ENCODE measurements at regions not wholly inside any gene's neighbourhood (a gene's known extent, or its start where the extent isn't known, plus 50 kb on each side); places are given as distances from the start of the nearest gene placed in this dataset.
"Not testable (repeated sequence)": the region's sequence is repeated elsewhere in the genome, so short reads cannot be mapped to it uniquely, and the experiment has no call there.

DNA sequence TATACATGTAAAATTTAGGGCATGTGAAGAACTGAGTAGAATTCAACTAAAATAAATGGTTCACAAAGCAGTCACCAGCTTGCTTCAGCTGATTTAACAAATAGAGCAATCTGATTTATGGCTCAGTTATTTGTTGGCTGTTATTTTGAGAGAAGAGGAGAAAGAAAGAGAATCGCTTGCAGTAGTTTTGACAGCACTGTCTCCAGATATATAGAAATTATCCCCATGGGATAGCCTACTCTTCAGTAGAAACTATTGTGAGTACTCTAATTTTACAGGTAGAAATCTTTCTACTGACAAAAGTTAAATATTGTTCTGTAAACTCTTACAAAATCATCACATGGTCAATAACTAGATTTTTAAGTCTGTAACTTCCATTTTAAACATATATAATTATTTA lies 1098.2 kb downstream of the MRPL39 start:
- DNase-seq, result no peak

DNA sequence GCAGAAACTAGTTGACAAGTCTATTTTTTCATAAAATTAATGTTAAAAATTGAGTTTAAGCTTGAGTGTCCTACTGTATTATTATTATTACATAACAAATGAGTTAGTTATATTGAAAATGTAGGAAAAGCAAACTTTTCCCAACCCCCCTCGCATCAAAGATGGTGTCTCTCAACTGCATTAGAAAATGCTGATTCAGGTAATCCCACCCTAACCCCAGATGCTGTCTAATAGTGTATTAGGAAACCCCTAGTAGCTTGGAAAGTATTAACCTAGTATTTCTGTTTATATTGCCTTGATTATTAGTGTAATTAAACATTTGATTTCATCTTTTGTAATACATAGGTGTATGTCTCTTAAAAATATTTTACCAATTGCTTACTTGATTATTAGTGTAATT lies 1120.3 kb downstream of the MRPL39 start:
- no peak for DNase-seq

DNA sequence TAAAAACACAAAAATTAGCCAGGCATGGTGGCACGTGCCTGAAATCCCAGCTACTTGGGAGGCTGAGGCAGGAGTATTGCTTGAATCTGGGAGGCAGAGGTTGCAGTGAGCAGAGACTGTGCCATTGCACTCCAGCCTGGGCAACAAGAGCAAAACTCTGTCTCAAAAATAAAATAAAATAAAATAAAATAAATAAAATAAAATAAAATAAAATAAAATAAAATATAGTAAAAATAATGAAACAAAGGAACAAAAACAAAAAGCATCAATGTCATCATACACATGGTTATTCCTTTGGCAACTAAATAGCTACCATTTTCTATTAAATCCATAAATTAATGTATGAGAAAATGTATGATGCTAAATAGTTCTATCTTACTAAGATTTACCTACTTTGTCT lies 1123.9 kb downstream of the MRPL39 start:
- DNase-seq, result not testable (repeated sequence)

DNA sequence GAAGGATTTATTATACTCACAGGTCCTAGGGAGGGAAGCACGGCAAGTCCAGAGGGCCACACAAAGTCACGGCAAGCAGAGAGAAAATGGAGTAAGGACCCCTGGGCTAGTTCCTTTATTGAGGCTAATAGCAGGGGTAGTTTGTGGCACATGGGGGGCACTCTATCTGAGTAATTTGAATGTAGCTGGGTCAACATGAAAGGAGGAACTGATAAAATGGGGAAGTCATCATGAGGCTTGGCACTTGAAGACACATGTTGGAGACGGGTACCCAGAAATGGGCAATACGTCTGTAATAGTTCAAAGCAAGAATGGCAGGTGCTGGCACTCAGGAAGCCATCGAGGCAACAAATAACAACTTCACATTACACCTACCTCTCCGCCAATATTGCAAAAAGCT lies 1136.4 kb downstream of the MRPL39 start:
- DNase-seq, result no peak

DNA sequence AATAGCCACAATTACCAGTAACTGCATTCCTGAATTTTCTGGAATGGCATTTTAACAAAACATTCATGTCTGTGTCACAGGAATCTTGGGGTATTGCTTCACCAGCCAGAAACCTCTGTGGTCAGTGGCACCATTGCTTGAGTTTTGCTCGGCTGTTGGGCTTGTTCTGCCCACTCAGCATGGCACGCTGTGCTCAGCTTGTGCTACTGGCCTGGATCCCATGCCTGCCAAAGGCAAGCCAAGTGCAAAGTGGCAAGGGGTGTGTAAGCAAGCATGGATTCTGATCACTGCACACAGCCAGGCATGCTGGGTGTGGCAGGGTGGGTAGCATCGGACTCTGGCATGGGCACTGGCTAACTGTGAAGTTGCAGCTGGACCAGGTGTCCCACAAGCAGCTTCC lies 1150.9 kb downstream of the MRPL39 start:
- no peak for DNase-seq

DNA sequence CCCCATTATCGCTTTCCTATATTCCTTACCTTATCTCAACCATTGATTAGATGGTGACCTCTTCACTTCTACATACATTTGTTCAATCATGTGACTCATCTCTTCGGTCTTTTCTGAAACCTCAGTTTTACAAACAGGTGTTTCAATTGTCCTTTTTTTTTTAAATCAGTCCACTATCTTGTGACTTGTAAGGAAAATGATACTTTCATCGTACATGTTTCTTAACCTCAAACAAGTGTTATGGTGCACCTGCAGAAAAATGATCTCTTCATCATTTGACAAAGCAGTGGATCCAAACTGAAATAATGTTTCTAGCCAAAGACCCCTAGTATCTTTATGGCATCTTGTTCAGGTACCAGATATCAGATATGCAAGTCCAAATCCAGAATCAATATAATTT lies 1157.2 kb downstream of the MRPL39 start:
- no peak for DNase-seq

DNA sequence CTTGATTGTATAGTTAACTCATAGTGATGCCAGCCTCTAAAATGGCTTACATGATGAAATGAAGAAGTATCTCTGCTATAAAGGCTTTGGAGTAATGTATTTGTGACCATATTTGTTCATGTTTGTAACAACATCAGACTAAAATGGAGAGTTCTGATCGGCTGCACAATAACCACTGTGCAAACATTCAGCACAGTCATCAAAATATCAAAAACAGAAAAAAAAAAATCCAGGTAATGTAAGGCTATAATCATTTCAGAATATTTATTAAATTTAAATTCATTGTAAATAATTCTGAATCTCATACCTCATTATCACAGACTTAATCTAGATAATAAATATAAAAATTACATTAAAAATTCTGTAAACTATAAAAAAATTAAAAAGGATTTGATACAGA lies 1161.8 kb downstream of the MRPL39 start:
- DNase-seq, result no peak

DNA sequence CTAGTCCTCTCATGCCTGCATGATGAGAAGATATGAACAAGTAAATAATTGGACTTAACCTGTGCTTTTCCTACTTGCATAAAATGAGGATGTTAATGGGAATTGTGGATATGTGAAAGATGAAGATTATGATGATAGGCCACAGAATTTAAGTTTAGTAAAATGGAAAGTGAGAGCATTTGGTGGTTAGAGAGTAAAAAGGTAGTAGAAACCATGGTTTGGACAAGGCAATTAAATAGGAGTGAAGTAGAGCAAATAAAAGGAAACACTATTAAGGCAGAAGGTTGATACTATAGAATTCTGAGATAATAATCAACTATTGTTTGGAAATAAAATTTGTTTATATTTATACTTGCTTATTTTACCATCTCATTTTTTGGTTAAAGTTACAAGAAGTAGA lies 1162.5 kb downstream of the MRPL39 start:
- DNase-seq, result no peak

DNA sequence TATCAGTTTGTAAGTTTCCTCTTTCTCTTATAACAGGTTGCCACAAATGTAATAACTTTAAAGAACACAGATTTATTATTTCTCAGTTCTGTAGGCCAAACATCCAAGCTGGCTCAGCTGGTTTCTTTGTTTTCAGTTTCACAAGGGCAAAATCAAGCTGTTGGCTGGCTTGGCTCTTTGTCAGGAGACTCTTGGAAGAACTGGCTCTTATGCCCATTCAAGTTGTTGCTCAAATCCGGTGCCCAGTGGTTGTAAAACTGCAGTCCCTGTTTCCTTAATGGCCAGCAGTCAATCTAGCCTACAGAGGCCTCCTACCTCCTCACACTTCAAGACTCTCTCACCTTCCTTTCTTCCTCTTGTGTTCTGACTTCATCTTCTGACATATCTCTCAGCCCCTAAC lies 1171.0 kb downstream of the MRPL39 start:
- DNase-seq, result no peak

DNA sequence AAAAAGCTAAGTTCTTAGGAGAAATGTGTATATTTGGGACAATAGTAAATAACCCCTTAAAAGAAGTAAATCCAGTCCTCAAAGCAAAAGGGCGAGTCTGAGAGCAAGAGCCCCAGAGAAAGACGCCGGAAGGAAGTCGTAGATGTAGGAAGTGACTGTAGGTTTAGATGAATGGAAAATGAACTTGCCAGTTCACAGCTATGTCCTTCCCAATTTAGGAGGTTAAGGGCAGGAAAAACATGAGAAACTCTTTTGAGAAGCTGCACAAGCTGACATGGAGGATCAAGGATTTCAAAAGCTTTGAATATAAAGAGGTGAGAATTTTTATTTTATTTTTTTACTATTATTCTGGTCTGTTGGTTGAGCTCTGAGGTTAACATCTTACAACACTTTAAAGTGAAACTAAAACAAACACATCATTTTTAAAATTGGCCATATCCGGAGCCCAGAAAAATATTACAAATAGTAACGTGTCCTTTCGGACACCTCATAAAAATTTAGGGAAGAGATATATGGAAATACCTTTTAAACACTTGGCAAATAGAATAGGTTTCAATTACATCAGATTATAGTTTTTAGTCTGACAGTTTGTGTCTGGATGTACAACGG lies 1178.6 kb downstream of the MRPL39 start:
- no peak for DNase-seq

DNA sequence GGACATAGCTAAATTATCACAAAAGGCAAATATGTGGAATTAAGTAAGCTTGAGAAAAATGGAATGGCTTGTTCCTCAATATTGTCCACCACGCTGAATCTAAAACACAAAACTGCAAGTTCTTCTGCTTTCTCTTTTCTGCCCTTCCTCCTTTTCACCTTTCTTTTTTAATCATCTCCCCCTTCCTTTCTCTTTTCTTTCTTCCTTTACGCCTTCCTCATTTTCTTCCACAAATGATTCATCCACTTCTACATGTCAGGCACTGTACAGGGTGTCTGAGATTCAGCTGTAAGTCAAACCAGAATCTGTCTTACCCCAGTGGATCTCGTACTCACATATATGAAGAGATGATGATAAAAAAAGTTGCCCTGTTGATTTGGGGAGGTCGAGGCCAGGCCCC lies 1182.5 kb downstream of the MRPL39 start:
- DNase-seq, result no peak

DNA sequence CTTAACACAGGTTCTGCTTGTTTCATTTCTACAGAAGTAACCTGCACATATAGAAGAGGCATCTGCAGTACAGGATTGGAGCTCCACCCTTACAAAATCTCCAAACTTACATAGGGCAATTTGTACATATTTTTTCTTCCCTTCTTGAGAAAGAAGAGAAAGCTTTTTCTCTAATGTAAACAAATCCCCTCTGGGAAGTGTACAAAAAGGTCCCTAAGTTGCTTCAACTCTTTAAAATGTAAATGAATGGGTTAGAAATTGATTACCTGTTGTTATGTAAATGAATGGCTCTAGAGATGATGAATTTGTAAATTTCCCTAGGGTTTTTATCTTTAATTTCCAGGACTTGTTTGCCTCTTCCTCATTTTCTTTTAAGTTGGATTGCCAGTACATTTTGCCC lies 1183.7 kb downstream of the MRPL39 start:
- DNase-seq, result no peak

DNA sequence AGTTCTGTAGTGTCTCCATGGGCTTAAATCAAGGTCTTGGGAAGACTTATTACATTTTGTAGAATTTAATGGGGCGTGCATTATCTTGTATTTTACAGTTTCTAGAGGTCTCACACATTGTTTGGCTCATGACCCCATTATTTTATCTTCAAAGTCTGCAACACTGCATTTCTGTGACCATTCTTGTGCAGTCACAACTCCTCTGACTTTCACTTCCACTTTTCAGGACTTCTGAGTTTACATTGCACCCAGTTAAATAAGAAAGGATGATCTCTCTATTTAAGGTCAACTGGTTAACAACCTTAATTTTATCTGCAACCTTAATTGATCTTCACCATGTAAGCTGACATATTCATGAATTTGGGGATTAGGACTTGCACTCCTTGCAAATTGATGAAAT lies 1186.6 kb downstream of the MRPL39 start:
- DNase-seq, result no peak

DNA sequence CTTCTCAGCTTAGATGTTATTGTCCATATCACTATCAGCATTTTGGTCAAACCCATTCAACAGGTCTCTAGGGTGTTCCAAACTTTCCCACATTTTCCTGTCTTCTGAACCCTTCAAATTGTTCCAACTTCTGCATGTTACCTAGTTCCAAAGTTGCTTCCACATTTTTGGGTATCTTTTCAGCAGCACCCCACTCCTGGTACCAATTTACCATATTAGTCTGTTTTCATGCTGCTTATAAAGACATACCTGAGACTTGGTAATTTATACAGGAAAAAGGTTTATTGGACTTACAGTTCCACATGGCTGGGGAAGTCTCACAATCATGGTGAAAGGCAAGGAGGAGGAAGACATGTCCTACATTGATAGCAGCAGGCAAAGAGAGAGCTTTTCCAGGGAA lies 1187.6 kb downstream of the MRPL39 start:
- not testable (repeated sequence) for DNase-seq

DNA sequence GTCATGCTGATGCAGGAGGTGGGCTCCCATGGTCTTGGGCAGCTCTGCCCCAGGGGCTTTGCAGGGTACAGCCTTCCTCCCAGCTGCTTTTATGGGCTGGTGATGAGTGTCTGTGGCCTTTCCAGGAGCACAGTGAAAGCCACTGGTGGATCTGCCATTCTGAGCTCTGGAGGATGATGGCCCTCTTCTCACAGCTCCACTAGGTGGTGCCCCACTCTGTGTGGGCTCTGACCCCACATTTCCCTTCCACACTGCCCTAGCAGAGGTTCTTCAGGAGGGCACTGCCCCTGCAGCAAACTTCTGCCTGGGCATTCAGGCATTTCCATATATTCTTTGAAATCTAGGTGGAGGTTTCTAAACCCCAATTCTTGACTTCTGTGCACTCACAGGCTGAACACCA lies 1188.6 kb downstream of the MRPL39 start:
- DNase-seq, result no peak

DNA sequence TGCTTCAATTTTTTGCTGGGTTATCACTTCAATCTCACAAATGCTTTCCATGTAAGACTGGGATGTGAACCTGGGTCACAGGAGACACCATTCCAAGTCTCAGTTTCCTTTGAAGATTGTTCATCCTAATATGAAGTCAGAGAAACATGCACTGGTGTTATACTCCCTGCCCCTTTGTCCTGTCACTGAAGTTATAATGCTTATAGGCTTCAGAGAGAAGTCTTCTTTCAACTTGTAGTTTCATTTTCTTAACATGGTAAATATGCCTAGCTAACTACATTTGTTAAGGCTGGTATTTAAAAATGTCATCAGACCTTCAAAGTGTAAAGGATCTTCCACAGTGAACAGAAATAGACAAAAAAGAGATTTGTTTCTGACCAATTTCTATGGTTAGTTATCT lies 1195.9 kb downstream of the MRPL39 start:
- DNase-seq, result no peak

DNA sequence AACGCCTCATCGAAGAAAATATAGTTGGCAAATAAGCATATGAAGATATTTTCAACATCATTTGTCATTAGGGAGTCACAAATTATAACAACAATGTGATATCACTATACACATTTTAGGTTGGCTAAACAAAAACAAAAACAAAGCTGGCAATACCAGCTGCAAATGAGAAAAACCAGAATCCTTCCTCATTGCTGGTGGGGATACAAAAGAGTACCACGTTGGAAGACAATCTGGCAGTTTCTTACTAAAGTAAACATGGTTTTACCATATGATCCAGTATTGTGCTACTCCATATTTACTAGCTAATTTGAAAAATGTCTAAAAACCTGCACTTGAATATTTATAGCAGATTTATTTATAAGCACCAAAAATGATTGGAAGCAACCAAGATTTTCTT lies 1204.1 kb downstream of the MRPL39 start:
- no peak for DNase-seq

DNA sequence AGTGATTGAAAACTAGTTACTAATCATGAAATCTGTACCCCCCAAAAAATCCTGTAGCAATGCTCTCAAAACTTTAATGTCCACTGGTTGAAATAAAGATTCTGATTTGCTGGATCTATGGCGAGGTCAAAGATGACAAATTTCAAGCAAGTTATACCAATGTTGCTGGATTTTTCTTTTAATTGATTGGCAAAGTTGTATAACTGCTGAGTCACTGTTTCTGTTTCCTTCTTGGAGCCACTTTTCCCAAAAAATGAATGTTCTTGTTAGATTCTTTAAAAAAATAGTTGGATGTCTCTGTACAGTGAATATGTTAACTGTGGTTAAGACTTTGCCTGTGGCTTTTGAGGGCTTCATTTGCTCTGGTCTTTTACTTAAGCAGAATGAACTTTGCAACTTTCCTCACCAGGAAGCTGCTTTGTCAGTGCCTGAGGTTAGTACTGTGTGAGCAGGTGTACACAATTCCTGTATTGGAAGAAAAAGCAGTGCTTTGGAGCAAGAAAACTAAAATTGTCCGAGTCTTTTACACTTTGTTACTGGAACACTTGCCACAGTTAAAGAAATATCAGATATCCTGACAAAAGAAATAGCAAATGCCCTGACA lies 1211.9 kb downstream of the MRPL39 start:
- DNase-seq, result no peak

DNA sequence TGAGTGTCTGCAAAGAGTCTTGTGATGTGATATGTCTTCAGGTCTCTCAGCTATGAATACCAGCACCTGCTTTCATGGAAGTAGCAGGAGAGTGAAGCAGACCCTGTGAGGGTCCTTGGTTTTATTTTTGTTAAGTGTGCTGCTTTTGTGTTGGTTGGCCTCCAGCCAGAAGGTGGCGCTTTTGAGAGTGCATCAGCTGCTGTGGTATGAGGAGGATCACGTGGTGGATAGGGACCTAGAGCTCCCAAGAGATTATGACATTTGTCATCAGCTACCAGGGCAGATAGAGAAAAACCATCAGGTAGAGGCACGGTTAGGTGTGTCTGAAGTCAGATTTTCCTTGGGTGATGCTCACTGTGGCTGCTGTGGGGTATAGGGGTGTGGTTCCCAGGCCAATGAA lies 1232.1 kb downstream of the MRPL39 start:
- no peak for DNase-seq

DNA sequence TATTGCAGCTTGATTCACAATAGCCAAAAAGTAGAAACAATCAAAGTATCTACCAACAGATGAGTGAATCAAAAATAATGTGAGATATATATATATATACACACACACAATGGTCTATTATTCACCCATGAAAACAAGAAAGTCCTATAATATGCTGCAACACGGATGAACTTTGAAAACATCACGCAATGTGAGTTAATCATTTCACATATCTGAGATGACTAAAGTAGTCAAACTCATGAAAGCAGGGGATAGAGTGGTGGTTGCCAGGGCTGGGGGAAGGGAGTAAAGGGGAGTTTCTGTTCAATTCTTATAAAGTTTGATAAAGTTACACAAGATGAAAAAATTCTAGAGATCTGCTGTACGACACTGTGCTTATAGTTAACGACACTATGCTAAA lies 1234.8 kb downstream of the MRPL39 start:
- no peak for DNase-seq

DNA sequence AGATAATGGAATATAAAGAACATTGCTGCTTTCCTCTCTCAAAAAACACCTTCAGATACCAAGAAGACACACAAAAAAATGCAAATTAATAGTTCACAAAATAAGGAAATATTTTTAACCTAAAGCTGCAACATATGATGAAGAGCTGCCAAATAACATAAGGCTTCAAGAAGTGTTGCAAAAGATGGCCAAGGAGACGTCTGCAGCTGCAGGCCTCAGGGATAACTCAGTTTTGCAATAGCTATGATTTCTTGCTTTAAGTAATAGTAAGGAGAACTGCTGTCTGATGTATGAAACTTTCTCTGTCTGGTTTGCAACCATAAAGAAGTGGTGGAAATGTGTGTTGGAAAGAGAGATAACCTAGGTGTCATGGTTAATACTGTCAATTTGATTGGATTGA lies 1237.5 kb downstream of the MRPL39 start:
- DNase-seq, result no peak

DNA sequence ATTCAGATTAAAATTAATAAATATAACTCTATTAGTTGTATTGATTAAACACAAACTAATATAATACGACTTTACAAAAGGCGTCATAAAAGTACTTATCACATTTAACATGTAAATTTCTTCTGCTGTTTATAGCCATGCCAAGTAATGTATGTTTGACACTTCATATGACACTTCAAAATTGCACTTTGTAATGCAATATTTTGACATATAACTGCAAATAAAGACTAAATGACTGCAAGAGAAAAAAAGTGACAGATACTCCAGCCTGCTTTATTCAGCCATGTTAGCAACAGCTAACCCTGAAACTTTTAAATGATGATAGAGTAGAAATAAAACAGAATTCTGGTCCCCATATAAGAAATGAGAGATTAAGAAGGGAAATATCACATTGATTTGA lies 1238.0 kb downstream of the MRPL39 start:
- no peak for DNase-seq

DNA sequence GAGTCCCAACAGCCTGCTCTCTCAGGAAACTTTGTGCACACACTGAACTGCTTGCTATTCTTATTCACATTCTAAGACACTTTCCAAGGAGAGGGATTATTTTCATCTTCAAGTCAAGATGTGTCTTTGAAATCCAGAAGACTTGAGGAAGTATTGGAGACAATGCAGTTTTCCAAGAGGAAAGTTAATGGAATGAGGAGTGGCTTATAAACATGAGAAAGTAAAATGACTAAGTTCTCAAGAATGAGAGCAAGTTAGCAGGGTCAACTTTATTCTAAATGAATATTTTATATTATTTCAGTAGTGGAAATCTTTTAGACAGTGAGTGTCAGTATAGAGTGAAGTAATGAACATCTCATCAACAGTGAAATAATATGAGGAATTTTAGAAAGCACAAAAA lies 1239.3 kb downstream of the MRPL39 start:
- DNase-seq, result no peak

DNA sequence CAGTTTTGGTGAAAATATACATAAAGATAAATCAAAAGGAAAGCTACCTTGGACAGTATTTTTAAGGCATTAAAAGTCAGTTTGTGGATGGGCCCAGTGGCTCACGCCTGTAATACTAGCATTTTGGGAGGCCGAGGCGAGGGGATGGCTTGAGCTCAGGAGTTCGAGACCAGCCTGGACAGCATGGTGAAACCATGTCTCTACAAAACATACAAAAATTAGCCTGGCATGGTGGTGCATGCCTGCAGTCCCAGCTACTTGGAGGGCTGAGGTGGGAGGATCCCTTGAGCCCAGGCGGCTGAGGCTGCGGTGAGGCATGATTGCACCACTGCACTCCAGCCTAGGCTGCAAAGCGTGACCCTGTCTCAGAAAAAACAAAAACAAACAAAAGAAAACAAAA lies 1253.8 kb downstream of the MRPL39 start:
- DNase-seq, result no peak

DNA sequence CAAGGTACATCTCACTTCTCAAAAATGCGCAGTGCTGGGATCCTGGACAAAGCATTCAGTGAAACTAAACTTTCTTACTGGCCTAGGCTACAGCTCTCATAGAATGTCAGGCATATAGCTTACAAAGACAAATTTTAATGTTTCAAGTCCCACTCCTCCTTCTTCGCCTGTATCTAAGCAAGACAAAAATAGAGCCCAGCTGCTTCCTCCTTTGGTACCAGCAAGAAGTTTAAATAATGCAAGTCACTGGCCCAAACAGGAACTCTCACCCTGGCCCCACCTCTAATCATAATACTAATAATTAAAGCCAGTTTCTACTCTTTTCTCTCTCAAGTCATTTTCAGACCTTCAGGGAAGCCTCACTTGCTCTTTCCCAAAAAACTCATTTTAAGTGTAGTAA lies 1267.9 kb downstream of the MRPL39 start:
- DNase-seq, result no peak

All from left kidney (tissue), 1 donor.